Astrocyte (in vitro differentiated cells and primary cell): ENCODE measurements at regions not wholly inside any gene's neighbourhood (a gene's known extent, or its start where the extent isn't known, plus 50 kb on each side); places are given as distances from the start of the nearest gene placed in this dataset.
A peak's percentile ranks its signal among the peaks of the same experiment; 100 is the strongest.

ENCODE experiments used
- DNase-seq: peaks from one replicate; pipeline ENCODE4 v3.0.0-alpha.2; 2010; ENCODE audit warnings: low read depth
- FAIRE-seq: peaks from 2 replicates; lab custom pipeline; 2011; peaks lifted over from hg19 to GRCh38; lab: Jason Lieb, UNC
- H2AFZ ChIP-seq: 2 replicates; pipeline ENCODE4 v1.6.0; 2012; ENCODE audit warnings: low read depth, low read length, inconsistent platforms
- H3K27ac ChIP-seq: 2 replicates; pipeline ENCODE4 v1.5.1; 2011; ENCODE audit warnings: low read depth, low read length, inconsistent platforms
- H3K27me3 ChIP-seq: 2 replicates; pipeline ENCODE4 v1.6.0; 2011; ENCODE audit warnings: low read length, inconsistent platforms; ENCODE audit not compliant: insufficient read depth
- H3K36me3 ChIP-seq: 2 replicates; pipeline ENCODE4 v1.5.1; 2011; ENCODE audit warnings: low read length, inconsistent platforms; ENCODE audit not compliant: insufficient read depth
- H3K4me1 ChIP-seq: 2 replicates; pipeline ENCODE4 v1.5.1; 2011; ENCODE audit warnings: low read length, inconsistent platforms; ENCODE audit not compliant: insufficient read depth
- H3K4me2 ChIP-seq: 2 replicates; pipeline ENCODE4 v1.6.0; 2012; ENCODE audit warnings: low read length, inconsistent platforms
- H3K4me3 ChIP-seq: 2 replicates; pipeline ENCODE4 v1.5.1; 2011; ENCODE audit warnings: low read depth, mild to moderate bottlenecking, low read length, inconsistent platforms; ENCODE audit not compliant: insufficient read depth
- H3K79me2 ChIP-seq: 2 replicates; pipeline ENCODE4 v1.6.0; 2012; ENCODE audit warnings: mild to moderate bottlenecking, low read length, inconsistent platforms; ENCODE audit not compliant: insufficient read depth
- H3K9ac ChIP-seq: 2 replicates; pipeline ENCODE4 v1.6.0; 2012; ENCODE audit warnings: mild to moderate bottlenecking, low read length, inconsistent platforms
- H3K9me3 ChIP-seq: 2 replicates; pipeline ENCODE4 v1.5.1; 2012; ENCODE audit warnings: low read depth, mild to moderate bottlenecking, low read length, inconsistent platforms; ENCODE audit not compliant: insufficient read depth
- H4K20me1 ChIP-seq: 2 replicates; pipeline ENCODE4 v1.6.0; 2012; ENCODE audit warnings: low read length, inconsistent platforms; ENCODE audit not compliant: insufficient read depth
- H3K27ac Mint-ChIP-seq: one replicate; pipeline ENCODE4 v1.8.0; 2021; ENCODE audit warnings: mild to moderate bottlenecking, mixed read lengths; ENCODE audit not compliant: unreplicated experiment
- H3K27me3 Mint-ChIP-seq: one replicate; pipeline ENCODE4 v1.8.0; 2021; ENCODE audit warnings: low read depth, mixed read lengths; ENCODE audit not compliant: unreplicated experiment
- H3K36me3 Mint-ChIP-seq: one replicate; pipeline ENCODE4 v1.8.0; 2021; ENCODE audit warnings: low read depth, mixed read lengths; ENCODE audit not compliant: unreplicated experiment
- H3K4me1 Mint-ChIP-seq: one replicate; pipeline ENCODE4 v1.8.0; 2021; ENCODE audit warnings: low read depth, mixed read lengths; ENCODE audit not compliant: unreplicated experiment
- H3K4me3 Mint-ChIP-seq: one replicate; pipeline ENCODE4 v1.8.0; 2021; ENCODE audit warnings: mild to moderate bottlenecking, moderate library complexity, mixed read lengths; ENCODE audit not compliant: unreplicated experiment
- H3K9me3 Mint-ChIP-seq: one replicate; pipeline ENCODE4 v1.8.0; 2021; ENCODE audit warnings: mild to moderate bottlenecking, mixed read lengths; ENCODE audit not compliant: unreplicated experiment
- EZH2 ChIP-seq: IDR thresholded peaks from 2 replicates; pipeline ENCODE4 v1.6.1; 2012; ENCODE audit warnings: mild to moderate bottlenecking, low read length, inconsistent platforms; ENCODE audit not compliant: insufficient read depth
- TF ChIP-seq, protein P1 (sequence below): IDR thresholded peaks from 2 replicates; pipeline ENCODE4 v1.5.1; 2011; ENCODE audit warnings: low read depth, mild to moderate bottlenecking, inconsistent platforms, low read length, moderate library complexity; ENCODE audit not compliant: insufficient read depth

DNA sequence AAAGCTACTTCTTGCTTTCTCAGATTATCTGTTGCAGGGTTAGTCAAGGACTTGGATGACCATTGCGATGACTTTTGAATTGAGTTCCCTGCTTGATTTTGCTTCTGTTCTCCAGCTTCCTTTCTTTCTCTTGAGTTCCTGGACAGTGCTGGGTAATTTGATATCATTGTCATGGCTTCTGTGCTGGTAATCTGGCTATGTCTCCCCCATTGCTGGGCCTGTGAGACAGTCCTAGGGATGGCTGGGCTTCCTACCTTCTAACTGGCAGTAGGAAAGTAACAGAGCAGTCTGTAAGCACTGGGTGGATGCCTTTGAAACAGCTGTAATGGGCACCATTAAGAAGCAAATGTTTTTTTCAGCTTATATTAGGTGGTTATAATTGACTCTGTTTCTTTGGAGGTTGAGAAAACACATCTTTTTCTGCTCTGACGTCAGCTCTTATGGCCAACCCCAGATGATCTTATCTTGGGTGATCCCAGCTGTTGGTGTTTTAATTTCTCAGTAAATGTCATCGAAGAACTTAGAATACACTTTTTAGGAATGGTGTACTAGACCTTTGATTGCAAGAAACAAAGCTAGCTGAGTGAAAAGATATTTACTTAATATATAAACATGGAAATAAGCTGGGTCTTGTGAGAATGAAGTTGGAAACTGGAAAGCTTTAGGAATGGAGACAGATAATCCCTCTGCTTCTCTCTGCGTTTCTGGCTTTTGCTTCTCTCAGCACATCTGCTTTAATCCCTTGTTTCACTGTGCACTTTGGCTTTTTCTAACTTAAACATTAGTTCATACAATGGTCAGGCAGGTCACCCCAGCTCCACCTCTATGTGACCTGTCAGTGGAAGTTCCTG lies 195.0 kb upstream of the MAN1A1 start:
- Histone ChIP-seq H3K9me3 (no peaks in the 10 kb centered on the region), H3K27ac (no peak overlapping the region), H3K4me1 (peaks cover 16% of the 10 kb centered on the region), H3K36me3 (no peaks in the 10 kb centered on the region), H4K20me1 (no peaks in the 10 kb centered on the region), H3K27me3 (no peaks in the 10 kb centered on the region), H2AFZ (no peak overlapping the region), H3K4me2 (no peak overlapping the region), H3K4me3 (no peak overlapping the region), H3K9ac (no peak overlapping the region), H3K79me2 (no peaks in the 10 kb centered on the region)
- Mint-ChIP-seq H3K27me3 (no peaks in the 10 kb centered on the region), H3K4me3 (no peak overlapping the region), H3K9me3 (peaks cover 2% of the 10 kb centered on the region), H3K36me3 (no peaks in the 10 kb centered on the region), H3K27ac (no peak overlapping the region), H3K4me1 (peaks cover 15% of the 10 kb centered on the region)
- DNase-seq (no peak), FAIRE-seq (no peak)
- TF ChIP-seq EZH2, result no peak
- TF ChIP-seq, protein P1, sequence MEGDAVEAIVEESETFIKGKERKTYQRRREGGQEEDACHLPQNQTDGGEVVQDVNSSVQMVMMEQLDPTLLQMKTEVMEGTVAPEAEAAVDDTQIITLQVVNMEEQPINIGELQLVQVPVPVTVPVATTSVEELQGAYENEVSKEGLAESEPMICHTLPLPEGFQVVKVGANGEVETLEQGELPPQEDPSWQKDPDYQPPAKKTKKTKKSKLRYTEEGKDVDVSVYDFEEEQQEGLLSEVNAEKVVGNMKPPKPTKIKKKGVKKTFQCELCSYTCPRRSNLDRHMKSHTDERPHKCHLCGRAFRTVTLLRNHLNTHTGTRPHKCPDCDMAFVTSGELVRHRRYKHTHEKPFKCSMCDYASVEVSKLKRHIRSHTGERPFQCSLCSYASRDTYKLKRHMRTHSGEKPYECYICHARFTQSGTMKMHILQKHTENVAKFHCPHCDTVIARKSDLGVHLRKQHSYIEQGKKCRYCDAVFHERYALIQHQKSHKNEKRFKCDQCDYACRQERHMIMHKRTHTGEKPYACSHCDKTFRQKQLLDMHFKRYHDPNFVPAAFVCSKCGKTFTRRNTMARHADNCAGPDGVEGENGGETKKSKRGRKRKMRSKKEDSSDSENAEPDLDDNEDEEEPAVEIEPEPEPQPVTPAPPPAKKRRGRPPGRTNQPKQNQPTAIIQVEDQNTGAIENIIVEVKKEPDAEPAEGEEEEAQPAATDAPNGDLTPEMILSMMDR, result no peak

DNA sequence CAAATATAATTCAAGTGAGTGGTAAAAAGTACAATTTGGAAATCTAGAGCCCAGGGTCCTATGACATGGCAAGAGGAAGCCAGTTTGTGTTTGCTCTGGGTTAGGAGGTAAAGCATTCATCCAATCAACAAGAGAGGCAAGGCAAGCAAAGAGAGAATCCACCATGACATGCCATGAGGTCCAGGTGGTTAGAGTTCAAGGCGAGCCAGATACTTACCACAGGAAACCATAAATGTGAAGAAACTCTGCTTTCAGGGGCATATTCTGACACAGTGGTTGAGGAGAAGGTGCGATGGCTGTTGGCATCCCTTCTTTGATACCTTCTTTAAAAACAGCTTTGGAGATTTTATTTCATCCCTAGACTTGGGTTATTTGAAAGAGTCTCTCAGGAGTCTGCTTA lies 193.8 kb upstream of the MAN1A1 start:
- H4K20me1 ChIP-seq, result no peaks in the 10 kb centered on the region
- H3K36me3 ChIP-seq, result no peaks in the 10 kb centered on the region
- Mint-ChIP-seq H3K27me3 (no peaks in the 10 kb centered on the region), H3K9me3 (peaks cover 2% of the 10 kb centered on the region), H3K4me3 (no peak overlapping the region), H3K36me3 (no peaks in the 10 kb centered on the region), H3K27ac (no peak overlapping the region), H3K4me1 (peaks cover 15% of the 10 kb centered on the region)
- H3K4me3 ChIP-seq, result no peak overlapping the region
- no peaks in the 10 kb centered on the region for H3K79me2 ChIP-seq
- no peaks in the 10 kb centered on the region for H3K27me3 ChIP-seq
- no peak overlapping the region for H3K27ac ChIP-seq
- no peak for FAIRE-seq
- H2AFZ ChIP-seq, result no peak overlapping the region
- peaks cover 16% of the 10 kb centered on the region for H3K4me1 ChIP-seq
- H3K4me2 ChIP-seq, result no peak overlapping the region
- no peaks in the 10 kb centered on the region for H3K9me3 ChIP-seq
- TF ChIP-seq, protein P1, result no peak
- TF ChIP-seq EZH2, result no peak
- DNase-seq, result no peak
- H3K9ac ChIP-seq, result no peak overlapping the region

DNA sequence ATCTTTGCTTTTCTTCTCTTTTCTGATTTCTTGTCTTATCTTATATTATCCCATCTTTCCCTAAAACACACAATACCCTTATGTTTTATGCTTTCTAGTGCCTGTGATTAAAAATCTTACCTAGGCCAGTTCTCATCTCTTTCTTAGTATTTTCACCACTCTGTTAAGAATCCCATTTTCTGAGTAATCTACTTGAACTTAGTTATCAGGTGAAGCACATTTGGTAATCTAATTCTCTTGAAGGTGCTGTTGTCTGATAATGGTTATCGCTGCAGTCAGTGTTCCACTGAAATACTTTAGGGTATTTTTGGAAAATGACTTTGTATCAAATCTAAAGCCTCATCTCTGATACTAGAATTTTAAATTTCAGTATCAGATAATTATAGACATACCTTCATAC lies 192.5 kb upstream of the MAN1A1 start:
- Mint-ChIP-seq H3K4me3 (no peak overlapping the region), H3K4me1 (peaks cover 15% of the 10 kb centered on the region), H3K27ac (no peak overlapping the region), H3K27me3 (no peaks in the 10 kb centered on the region), H3K36me3 (no peaks in the 10 kb centered on the region), H3K9me3 (peaks cover 2% of the 10 kb centered on the region)
- Histone ChIP-seq H3K9ac (peak overlapping the region; percentile 64), H3K27ac (peak overlapping the region; percentile 88), H2AFZ (no peak overlapping the region), H4K20me1 (no peaks in the 10 kb centered on the region), H3K4me2 (peak overlapping the region; percentile 71), H3K9me3 (no peaks in the 10 kb centered on the region), H3K4me3 (no peak overlapping the region), H3K27me3 (no peaks in the 10 kb centered on the region), H3K79me2 (no peaks in the 10 kb centered on the region), H3K4me1 (peaks cover 16% of the 10 kb centered on the region), H3K36me3 (no peaks in the 10 kb centered on the region)
- TF ChIP-seq, protein P1, result no peak
- TF ChIP-seq EZH2, result no peak
- FAIRE-seq (no peak), DNase-seq (no peak)
